K562 (cell line): ENCODE measurements at regions not wholly inside any gene's neighbourhood (a gene's known extent, or its start where the extent isn't known, plus 50 kb on each side); places are given as distances from the start of the nearest gene placed in this dataset.

Experiments used
- ATAC-seq: fragments of 200-7000 bp; cut with Tn5 transposase; 3 replicates; pipeline ENCODE4 v1.9.1; 2020; ENCODE audit warnings: moderate library complexity
- BruUV-seq: library from RNA; stranded (reverse); fragments of 400-500 nt; replicated peaks from 2 replicates; lab custom pipeline; 2021; lab: Mats Ljungman, UMichigan
- CTCF ChIA-PET: fragments of 300-600 bp; formaldehyde crosslinking; extraction: SDS; loops from one replicate; lab custom pipeline; 2021; ENCODE audit warnings: low intra/inter-chr PET ratio; lab: Yijun Ruan, JAX
- POLR2A ChIA-PET: fragments of 300-600, 350-650 bp; sonication (Branson Sonifier 250); formaldehyde crosslinking; extraction: SDS; loops from one replicate; lab custom pipeline; 2021; ENCODE audit warnings: antibody characterized with exemption, inconsistent platforms; lab: Yijun Ruan, JAX
- DNase-seq, 4 experiments: peaks; one replicate each; pipeline versions ENCODE4 v3.0.0 to v3.0.0-alpha.2; 2011 to 2018; ENCODE audit warnings: low spot score in 3 of 4, mixed read lengths in 3 of 4; ENCODE audit errors: extremely low read depth in 1 of 4
- FAIRE-seq: peaks from 2 replicates; lab custom pipeline; 2011; peaks lifted over from hg19 to GRCh38; lab: Jason Lieb, UNC
- H2AFZ ChIP-seq: 2 replicates; pipeline ENCODE4 v1.6.0; 2011; ENCODE audit warnings: low read depth, low read length, control low read depth, inconsistent platforms
- H3K27ac ChIP-seq: fragments of 200-600 bp; 3 replicates; pipeline ENCODE4 v1.8.0; 2011; ENCODE audit warnings: low read depth, mild to moderate bottlenecking, control low read depth, inconsistent platforms, low read length, moderate library complexity, mixed read lengths; ENCODE audit errors: extremely low read depth
- H3K27me3 ChIP-seq, 2 experiments: fragments of 300-600 bp in 1 of 2; 2 replicates in 1 of 2; 3 replicates in 1 of 2; pipeline versions ENCODE4 v1.6.0 to v1.8.0; 2011; ENCODE audit warnings: inconsistent platforms in 2 of 2, low read length in 2 of 2, mild to moderate bottlenecking in 1 of 2, mixed read lengths in 1 of 2, moderate library complexity in 1 of 2; ENCODE audit not compliant: control insufficient read depth in 2 of 2, insufficient read depth in 2 of 2
- H3K36me3 ChIP-seq: fragments of 300-600 bp; 3 replicates; pipeline ENCODE4 v1.8.0; 2011; ENCODE audit warnings: mild to moderate bottlenecking, low read length, inconsistent platforms; ENCODE audit not compliant: control insufficient read depth, insufficient read depth
- H3K4me1 ChIP-seq, 2 experiments: fragments of 200-600 bp in 1 of 2; replicated peaks in 1 of 2; 2 replicates in 1 of 2; 3 replicates in 1 of 2; pipeline versions ENCODE4 v1.5.1 to v1.8.0; 2011; ENCODE audit warnings: inconsistent platforms in 2 of 2, low read length in 2 of 2, mild to moderate bottlenecking in 1 of 2, mixed read lengths in 1 of 2, moderate library complexity in 1 of 2; ENCODE audit not compliant: control insufficient read depth in 2 of 2, insufficient read depth in 2 of 2
- H3K4me2 ChIP-seq: 2 replicates; pipeline ENCODE4 v1.6.1; 2011; ENCODE audit warnings: low read length, control low read depth, inconsistent platforms, mixed read lengths; ENCODE audit not compliant: insufficient read depth
- H3K4me3 ChIP-seq: fragments of 200-600 bp; sonication (generic), shearing (Covaris generic); 2 replicates; pipeline ENCODE4 v1.5.1; 2016; ENCODE audit warnings: control low read depth, inconsistent platforms
- H3K79me2 ChIP-seq: fragments of 200-600 bp; 3 replicates; pipeline ENCODE4 v1.8.0; 2011; ENCODE audit warnings: low read length, inconsistent platforms; ENCODE audit not compliant: control insufficient read depth, insufficient read depth
- H3K9ac ChIP-seq, 2 experiments: 2 replicates each; pipeline versions ENCODE4 v1.6.0 to v1.6.1; 2011; ENCODE audit warnings: low read depth in 2 of 2, low read length in 2 of 2, control low read depth in 1 of 2, inconsistent platforms in 1 of 2, mild to moderate bottlenecking in 1 of 2, mixed read lengths in 1 of 2; ENCODE audit not compliant: insufficient read depth in 1 of 2
- H3K9me1 ChIP-seq: one replicate; pipeline ENCODE4 v1.6.0; 2011; ENCODE audit warnings: inconsistent platforms, mild to moderate bottlenecking, low read length, moderate library complexity; ENCODE audit not compliant: control insufficient read depth, insufficient read depth
- H3K9me3 ChIP-seq: replicated peaks from 2 replicates; pipeline ENCODE4 v1.5.1; 2011; ENCODE audit warnings: low read depth, low read length, inconsistent platforms; ENCODE audit not compliant: control insufficient read depth, insufficient read depth
- H4K20me1 ChIP-seq: replicated peaks from 2 replicates; pipeline ENCODE4 v1.6.1; 2011; ENCODE audit warnings: low read length, inconsistent platforms, mixed read lengths; ENCODE audit not compliant: control insufficient read depth, insufficient read depth
- CBFA2T2 ChIP-seq: fragments of 450-650 bp; conservative IDR thresholded peaks from 2 replicates; pipeline ENCODE4 v1.6.1; 2017; ENCODE audit warnings: mild to moderate bottlenecking
- CCNT2 ChIP-seq: IDR thresholded peaks from 2 replicates; pipeline ENCODE4 v1.6.1; 2011; ENCODE audit warnings: borderline replicate concordance, low read depth, mild to moderate bottlenecking, moderate library complexity, mixed read lengths, low read length; ENCODE audit not compliant: insufficient read length; ENCODE audit errors: extremely low read depth
- CHD1 ChIP-seq: fragments of 200-600 bp; sonication (generic); IDR thresholded peaks from one replicate; pipeline ENCODE4 v1.6.1; 2012; ENCODE audit warnings: mild to moderate bottlenecking, moderate library complexity, low read length, inconsistent platforms
- CREB1 ChIP-seq, 2 experiments: sonication (generic) in 1 of 2; formaldehyde crosslinking in 1 of 2; IDR thresholded peaks; 2 replicates each; pipeline versions ENCODE4 v1.6.1 to v1.8.0; 2012 to 2022; ENCODE audit warnings: inconsistent platforms in 1 of 2, mild to moderate bottlenecking in 1 of 2, missing genetic modification reagents in 1 of 2, moderate library complexity in 1 of 2
- CXXC5 ChIP-seq: fragments of 250-450 bp; sonication (Bioruptor Pico); IDR thresholded peaks from 2 replicates; pipeline ENCODE4 v1.8.0; 2022; ENCODE audit warnings: inconsistent platforms, mild to moderate bottlenecking, moderate library complexity
- FOSL1 ChIP-seq: fragments of 200-800 bp; sonication (Bioruptor generic); conservative IDR thresholded peaks from 2 replicates; pipeline ENCODE4 v1.6.1; 2016; ENCODE audit warnings: missing genetic modification characterization, missing compliant biosample characterization
- HMGN3 ChIP-seq: IDR thresholded peaks from 2 replicates; pipeline ENCODE4 v1.6.1; 2011; ENCODE audit warnings: borderline replicate concordance, low read depth, mild to moderate bottlenecking, mixed read lengths, low read length; ENCODE audit not compliant: insufficient read length; ENCODE audit errors: extremely low read depth
- L3MBTL2 ChIP-seq: fragments of 450-650 bp; IDR thresholded peaks from 2 replicates; pipeline ENCODE4 v1.6.1; 2016; ENCODE audit warnings: mild to moderate bottlenecking, moderate library complexity
- LEF1 ChIP-seq: fragments of 450-650 bp; IDR thresholded peaks from 2 replicates; pipeline ENCODE4 v1.6.1; 2016; ENCODE audit warnings: mild to moderate bottlenecking
- POLR2AphosphoS2 ChIP-seq: IDR thresholded peaks from 2 replicates; pipeline ENCODE4 v1.6.1; 2012; ENCODE audit warnings: low read length, improper control_type of control experiment
- SRSF1 ChIP-seq: fragments of 200-400 bp; formaldehyde crosslinking; IDR thresholded peaks from 2 replicates; pipeline ENCODE4 v1.6.1; 2017; ENCODE audit warnings: mild to moderate bottlenecking, low read depth, low read length, moderate library complexity
- TCF3 ChIP-seq: sonication (generic); formaldehyde crosslinking; IDR thresholded peaks from 2 replicates; pipeline ENCODE4 v1.4.0; 2020; ENCODE audit warnings: mild to moderate bottlenecking, missing genetic modification reagents
- WGBS: fragments of 100-300 bp; shearing (Covaris generic); methylation state at CpG from one replicate; pipeline ENCODE4 v1.1.6; 2016; ENCODE audit warnings: low coverage, mixed read lengths; ENCODE audit not compliant: insufficient coverage; ENCODE audit errors: missing lambda C conversion rate; 5-methylcytosine and 5-hydroxymethylcytosine counted together
- in situ Hi-C: fragments of 300-500 bp; cut with MboI; formaldehyde crosslinking; loops from 4 replicates; pipeline ENCODE4 v1.15.0; 2018; ENCODE audit warnings: inconsistent platforms, mixed read lengths
- intact Hi-C: fragments of 100-400 bp; cut with micrococcal nuclease; formaldehyde crosslinking; loops from 2 replicates; pipeline ENCODE4 v1.14.2; 2022
- TF ChIP-seq, protein P1 (sequence below), 2 experiments: fragments of 450-650 bp in 1 of 2; sonication (generic) in 1 of 2; formaldehyde crosslinking in 1 of 2; IDR thresholded peaks in 1 of 2; conservative IDR thresholded peaks in 1 of 2; 2 replicates each; pipeline versions ENCODE4 v1.6.1 to v1.8.1; 2016 to 2023; ENCODE audit warnings: mild to moderate bottlenecking in 2 of 2, moderate library complexity in 2 of 2, inconsistent platforms in 1 of 2, missing genetic modification reagents in 1 of 2
- TF ChIP-seq, protein P2 (sequence below): sonication (generic); formaldehyde crosslinking; IDR thresholded peaks from 2 replicates; pipeline ENCODE4 v1.4.0; 2020; ENCODE audit warnings: mild to moderate bottlenecking, missing genetic modification reagents
- TF ChIP-seq, protein P3 (sequence below), 2 experiments: fragments of 150-350 bp in 1 of 2; IDR thresholded peaks; 2 replicates each; pipeline ENCODE4 v1.6.1; 2012 to 2016; ENCODE audit warnings: low read depth in 2 of 2, low read length in 2 of 2, mild to moderate bottlenecking in 1 of 2, moderate library complexity in 1 of 2

DNA sequence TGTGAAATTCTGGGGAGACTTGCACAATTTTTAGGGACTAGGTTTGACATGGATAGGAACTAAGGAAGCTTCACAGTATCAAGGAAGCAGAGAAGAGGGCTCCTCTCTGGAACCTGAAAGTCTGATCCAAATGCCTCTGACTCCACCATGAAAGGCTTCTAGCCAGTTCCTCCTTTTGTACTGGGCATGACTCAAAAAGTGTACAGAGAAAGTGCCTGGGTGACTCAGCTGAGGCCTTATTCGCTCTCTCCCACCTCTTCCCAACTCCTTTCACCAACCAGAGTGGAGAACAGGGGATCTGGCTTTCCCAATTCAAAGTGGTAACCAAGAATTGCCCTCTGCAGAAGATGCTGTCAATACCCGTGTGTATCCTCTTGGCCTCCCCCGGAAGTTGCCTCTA is 342.9 kb upstream of the PROK2 start (continued):
- no peak for TF ChIP-seq HMGN3
- no peak for TF ChIP-seq POLR2AphosphoS2
- TF ChIP-seq FOSL1 = peak; percentile 59; the same call in 1 of the 2 replicates
- 0 out of 2 replicates have a peak, but pooled peaks have one; percentile 10 for TF ChIP-seq CXXC5
- TF ChIP-seq L3MBTL2 = no peak
- TF ChIP-seq, protein P1, sequence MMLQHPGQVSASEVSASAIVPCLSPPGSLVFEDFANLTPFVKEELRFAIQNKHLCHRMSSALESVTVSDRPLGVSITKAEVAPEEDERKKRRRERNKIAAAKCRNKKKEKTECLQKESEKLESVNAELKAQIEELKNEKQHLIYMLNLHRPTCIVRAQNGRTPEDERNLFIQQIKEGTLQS (IDR thresholded peaks at IDR 0.05) = peak; percentile 27; the same call in 1 of the 2 replicates
- TF ChIP-seq, protein P1 (CRISPR knock-in tag; conservative IDR thresholded peaks at IDR 0.05) = no peak
- TF ChIP-seq CHD1 = no peak
- no peak for TF ChIP-seq TCF3 (CRISPR knock-in tag)

DNA sequence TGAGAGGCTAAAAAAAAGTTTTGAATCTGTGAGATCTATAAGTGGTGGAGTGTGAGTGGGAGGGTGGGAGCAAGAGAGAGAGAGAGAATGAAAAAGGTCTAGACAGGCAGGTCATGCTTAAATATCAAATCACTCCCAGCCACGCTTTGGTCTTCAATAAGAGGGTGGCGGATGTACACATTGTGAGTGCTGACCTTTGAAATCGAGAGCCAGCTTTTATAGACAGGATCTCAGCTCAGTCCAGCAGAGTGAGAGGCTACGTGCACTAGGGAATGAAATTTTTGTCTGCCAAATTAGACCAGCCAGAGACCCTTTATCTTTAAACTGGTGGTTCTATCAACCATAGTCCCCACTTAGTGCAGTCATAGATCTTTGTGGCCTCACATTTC is 342.3 kb upstream of the PROK2 start:
- peaks cover 0 to 12% of the 10 kb centered on the region in 2 experiments; a peak in 4 of 5 replicates for H3K4me1 ChIP-seq
- no peaks in the 10 kb centered on the region for H3K9me1 ChIP-seq
- ChIA-PET CTCF (no interaction called here), POLR2A (no interaction called here)
- no peak overlapping the region for H3K27ac ChIP-seq
- peak overlapping the region; percentile 41; the same call in 1 of the 2 replicates for H2AFZ ChIP-seq
- WGBS = 56% methylated on average over 4 of the region's 4 CpGs
- FAIRE-seq (no peak), ATAC-seq (no peak), DNase-seq (no peak)
- no TSS peak for BruUV-seq
- intact Hi-C loops (no loop called here), in situ Hi-C loops (no loop called here)
- no peaks in the 10 kb centered on the region for H3K79me2 ChIP-seq
- no peak overlapping the region for H3K4me3 ChIP-seq
- no peaks in the 10 kb centered on the region for H3K9me3 ChIP-seq
- H3K9ac ChIP-seq = no peak overlapping the region
- no peaks in the 10 kb centered on the region for H3K36me3 ChIP-seq
- H3K27me3 ChIP-seq = no peaks in the 10 kb centered on the region
- H4K20me1 ChIP-seq = no peaks in the 10 kb centered on the region
- no peak overlapping the region for H3K4me2 ChIP-seq
- TF ChIP-seq CREB1 (IDR thresholded peaks at IDR 0.05) (no peak), CREB1 (CRISPR knock-in tag; IDR thresholded peaks at IDR 0.05) (no peak), CBFA2T2 (no peak), CCNT2 (no peak), SRSF1 (no peak), LEF1 (no peak)
- TF ChIP-seq, protein P2, sequence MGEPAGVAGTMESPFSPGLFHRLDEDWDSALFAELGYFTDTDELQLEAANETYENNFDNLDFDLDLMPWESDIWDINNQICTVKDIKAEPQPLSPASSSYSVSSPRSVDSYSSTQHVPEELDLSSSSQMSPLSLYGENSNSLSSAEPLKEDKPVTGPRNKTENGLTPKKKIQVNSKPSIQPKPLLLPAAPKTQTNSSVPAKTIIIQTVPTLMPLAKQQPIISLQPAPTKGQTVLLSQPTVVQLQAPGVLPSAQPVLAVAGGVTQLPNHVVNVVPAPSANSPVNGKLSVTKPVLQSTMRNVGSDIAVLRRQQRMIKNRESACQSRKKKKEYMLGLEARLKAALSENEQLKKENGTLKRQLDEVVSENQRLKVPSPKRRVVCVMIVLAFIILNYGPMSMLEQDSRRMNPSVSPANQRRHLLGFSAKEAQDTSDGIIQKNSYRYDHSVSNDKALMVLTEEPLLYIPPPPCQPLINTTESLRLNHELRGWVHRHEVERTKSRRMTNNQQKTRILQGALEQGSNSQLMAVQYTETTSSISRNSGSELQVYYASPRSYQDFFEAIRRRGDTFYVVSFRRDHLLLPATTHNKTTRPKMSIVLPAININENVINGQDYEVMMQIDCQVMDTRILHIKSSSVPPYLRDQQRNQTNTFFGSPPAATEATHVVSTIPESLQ (CRISPR knock-in tag) = no peak
- TF ChIP-seq, protein P3, sequence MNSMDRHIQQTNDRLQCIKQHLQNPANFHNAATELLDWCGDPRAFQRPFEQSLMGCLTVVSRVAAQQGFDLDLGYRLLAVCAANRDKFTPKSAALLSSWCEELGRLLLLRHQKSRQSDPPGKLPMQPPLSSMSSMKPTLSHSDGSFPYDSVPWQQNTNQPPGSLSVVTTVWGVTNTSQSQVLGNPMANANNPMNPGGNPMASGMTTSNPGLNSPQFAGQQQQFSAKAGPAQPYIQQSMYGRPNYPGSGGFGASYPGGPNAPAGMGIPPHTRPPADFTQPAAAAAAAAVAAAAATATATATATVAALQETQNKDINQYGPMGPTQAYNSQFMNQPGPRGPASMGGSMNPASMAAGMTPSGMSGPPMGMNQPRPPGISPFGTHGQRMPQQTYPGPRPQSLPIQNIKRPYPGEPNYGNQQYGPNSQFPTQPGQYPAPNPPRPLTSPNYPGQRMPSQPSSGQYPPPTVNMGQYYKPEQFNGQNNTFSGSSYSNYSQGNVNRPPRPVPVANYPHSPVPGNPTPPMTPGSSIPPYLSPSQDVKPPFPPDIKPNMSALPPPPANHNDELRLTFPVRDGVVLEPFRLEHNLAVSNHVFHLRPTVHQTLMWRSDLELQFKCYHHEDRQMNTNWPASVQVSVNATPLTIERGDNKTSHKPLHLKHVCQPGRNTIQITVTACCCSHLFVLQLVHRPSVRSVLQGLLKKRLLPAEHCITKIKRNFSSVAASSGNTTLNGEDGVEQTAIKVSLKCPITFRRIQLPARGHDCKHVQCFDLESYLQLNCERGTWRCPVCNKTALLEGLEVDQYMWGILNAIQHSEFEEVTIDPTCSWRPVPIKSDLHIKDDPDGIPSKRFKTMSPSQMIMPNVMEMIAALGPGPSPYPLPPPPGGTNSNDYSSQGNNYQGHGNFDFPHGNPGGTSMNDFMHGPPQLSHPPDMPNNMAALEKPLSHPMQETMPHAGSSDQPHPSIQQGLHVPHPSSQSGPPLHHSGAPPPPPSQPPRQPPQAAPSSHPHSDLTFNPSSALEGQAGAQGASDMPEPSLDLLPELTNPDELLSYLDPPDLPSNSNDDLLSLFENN (IDR thresholded peaks at IDR 0.05; ENCODE audit: low read depth in 2 of 2, low read length in 2 of 2) = no peak
